ENCODE measurements at regions not wholly inside any gene's neighbourhood (a gene's known extent, or its start where the extent isn't known, plus 50 kb on each side); places are given as distances from the start of the nearest gene placed in this dataset.

DNA sequence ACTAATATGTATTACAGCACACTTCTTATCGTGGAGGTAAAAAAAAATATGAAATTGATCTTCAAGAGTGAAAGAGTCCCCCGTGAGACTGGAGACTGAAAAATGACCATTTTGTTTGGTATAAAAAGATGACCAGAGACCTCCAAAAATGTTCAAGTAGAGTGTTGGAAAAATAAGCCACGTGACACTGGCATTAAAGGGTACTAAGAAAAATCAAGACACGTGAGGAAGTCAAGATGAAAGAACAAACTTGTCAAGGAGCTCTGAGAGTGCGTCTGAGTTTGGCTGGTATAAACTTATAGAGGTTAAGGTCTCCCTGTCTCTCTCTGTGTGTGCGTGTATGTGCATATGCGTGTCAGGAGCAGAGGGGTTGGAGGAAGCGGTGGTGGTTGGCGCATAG lies 362.7 kb upstream of the COBL start:
- no peak for DNase-seq (ENCODE audit: low read depth)

DNA sequence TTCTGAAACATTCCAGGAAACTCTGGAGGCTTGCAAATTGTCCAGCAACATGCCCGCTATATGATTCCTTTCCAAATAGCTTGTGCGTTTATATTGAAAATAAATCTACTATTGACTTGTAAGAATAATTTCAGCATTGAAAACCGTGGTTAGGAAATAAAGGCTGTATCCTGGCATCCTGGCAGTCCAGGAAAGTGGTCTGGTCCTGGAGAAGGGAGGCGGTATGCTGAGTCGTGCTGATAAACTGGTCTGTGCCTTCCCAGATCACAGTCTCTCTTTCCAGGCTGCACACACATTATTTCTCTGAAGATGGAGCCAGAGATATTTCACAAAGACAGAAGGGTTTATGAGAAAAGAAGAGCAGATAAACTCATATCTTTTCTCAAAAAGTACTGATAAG lies 350.1 kb upstream of the COBL start:
- no peak for DNase-seq (ENCODE audit: low read depth)

DNA sequence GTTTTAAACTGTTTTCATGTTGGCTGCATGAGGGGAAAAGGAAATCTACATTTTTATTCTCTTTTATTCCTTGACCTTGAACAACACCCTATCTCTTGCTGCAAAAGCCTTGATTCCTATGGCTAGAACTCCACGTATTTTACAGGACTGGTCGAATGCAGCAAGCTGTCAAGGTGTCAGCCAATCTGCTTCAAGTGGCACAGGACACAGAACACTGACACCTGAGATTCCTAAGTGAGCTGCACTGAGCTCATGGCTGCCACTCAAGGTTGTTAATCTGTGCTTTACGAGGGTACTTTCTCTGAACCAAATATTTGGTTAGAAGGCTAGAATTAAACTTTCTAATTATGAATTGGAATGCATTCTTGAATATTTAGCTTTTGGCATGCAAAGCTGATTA lies 349.7 kb upstream of the COBL start:
- no peak for DNase-seq (ENCODE audit: low read depth)

DNA sequence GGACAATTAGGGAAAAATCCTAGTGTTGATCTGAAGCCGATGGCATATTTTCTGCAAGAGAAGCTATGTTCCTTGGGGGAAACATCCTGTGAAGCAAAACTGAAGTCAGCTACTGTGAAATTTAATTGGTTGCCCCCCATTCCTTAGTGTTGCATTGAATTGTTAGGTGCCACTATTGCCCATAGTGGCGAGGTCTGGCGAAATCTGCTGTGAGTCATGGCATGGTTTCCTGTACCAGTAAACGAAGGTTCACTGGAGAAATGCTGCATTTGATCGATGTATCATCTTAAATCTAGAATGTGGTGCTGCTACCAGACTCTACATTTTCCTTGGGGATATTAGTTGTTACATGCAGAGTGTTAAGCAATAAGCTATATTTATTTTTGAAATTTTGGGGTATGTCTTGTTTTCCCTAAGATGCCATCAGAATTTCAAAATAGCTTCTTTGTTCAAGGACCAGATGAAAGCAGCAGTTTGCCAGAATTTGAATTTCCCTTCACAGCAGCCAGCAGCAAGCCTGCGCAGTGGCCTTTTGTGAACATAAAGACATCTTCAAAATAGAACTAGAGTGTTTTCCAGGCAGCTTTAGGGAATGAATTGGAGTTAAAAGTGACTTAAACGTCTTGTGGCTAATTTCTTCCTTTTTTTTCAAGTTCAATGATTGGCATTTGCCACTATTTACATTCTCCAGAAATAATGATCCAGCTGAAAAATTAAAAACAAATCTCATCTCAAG lies 348.6 kb upstream of the COBL start:
- DNase-seq (ENCODE audit: low read depth): no peak

DNA sequence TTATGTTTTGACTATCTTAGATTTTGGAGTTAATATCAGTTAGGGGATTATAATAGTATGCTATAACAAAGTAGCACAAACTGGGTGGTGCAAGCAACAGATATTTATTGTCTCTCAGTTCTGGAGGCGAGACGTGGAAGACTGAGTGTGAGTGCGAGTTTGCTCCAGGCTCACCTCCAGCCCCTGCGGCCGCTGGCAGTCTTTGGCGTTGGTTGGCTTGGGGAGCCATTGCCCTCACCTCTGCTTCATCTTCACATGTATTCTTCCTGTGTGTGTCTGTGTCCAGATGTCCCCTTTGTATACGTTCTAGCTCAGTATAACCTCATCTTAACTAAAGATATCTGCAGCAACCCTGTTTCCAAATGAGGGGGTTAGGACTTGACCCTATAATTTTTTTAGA lies 343.9 kb upstream of the COBL start:
- no peak for DNase-seq (ENCODE audit: low read depth)

DNA sequence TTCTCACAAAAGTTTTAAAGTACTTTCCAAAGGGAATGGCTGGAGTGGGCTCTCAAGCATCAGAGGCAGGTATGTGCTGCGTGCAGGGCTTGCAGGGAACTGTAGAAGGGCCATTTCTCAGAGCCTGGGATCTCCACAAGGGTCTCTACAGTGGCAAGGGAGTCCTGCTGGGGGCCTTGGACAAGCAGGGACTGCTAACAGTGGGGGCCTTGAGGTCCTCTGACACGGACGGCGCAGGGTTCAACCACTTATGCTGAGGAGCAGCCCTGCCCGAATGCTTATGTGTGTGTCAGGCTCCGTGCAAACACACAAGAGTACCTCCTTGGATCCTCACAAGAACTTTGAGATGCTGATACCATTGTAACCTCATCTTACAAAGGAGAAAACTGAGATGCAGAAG lies 342.1 kb upstream of the COBL start:
- DNase-seq (ENCODE audit: low read depth): no peak

DNA sequence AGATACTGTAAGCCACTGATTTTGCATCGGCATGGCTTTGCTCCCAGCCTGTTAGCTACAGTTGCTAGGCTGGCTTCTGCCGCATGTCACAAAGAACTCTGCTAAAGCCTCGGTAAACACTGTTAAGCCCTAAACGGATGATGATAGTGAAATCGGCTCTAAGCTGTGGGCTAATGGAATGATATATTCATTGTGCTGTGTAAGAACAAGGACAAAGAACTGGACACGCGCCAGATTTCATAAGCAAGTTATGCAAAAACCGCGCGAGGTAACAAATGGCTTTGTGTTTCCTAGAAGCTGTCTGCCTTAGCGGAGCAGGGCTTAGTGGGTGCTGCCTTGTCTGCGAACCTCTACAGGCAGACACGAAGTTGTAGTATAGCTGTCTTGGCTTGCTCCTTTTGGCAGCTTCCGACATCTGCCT lies 331.3 kb upstream of the COBL start:
- peak; percentile 16 for DNase-seq (ENCODE audit: low read depth)

DNA sequence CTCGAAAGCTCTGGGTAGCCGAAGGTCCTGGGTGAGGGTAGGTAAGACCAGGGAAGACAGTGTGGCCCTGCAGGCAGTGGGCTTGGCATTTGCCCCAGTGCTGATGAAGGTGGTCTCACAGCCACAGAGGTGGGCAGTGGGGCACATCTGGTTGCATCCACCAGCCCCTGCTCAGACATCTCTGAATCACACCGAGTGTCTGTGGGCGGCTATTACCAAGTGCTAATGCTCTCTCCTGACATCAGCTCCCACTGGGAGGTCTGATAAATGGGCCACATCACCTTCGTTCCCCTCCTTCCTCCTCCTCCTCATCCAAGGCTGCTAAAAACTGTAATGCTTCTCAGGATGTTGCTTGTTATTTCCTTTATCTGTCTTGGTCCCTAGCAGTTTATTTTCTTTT lies 330.9 kb upstream of the COBL start:
- no peak for DNase-seq (ENCODE audit: low read depth)

DNA sequence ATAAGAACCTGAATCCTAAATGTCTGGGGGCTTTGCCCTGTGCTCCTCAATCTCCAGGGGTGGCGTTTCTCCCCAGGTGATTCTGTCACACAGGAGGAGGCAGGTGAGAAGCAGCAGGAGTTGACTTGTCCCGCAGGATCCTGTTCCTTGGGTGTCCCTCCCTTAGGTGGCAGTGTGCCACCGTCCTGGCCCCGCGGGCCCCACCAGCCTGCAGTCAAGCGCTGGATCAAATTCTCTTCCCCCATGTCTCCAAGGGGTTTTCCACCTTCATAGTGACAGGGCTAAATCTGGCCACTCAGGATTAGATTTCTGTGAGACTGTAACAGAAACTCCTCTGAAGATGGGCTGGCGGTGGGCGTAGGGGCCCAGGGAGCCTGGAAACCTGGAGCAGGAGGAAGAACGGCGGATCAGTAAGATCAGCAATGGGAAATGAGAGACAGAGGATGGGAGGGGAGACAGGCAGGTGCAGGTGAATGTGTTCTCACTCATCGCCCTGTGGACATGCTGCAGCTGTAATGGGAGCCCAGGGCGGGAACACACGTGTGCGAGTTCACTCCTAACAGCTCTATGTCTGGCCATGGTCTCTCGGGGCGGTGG lies 329.2 kb upstream of the COBL start:
- DNase-seq (ENCODE audit: low read depth): no peak

DNA sequence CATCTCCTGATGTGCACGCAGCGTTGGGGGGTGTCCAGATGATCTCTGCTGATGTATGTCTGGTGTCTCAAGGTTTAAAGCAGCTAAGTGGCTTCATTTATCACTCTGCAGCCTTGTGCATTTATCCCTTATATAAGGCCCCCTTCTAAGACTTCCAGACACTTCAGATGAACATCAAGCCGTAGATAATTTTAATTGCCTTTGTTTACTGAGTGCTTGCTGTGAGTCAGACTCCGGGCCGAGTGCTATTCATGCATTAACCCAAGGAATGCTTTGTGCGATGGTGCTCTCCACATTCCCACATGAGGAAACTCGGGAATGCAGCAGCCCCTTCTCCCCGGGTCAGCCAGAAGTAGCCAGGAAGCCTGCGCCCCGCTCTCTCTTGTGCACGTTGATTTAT lies 328.6 kb upstream of the COBL start:
- no peak for DNase-seq (ENCODE audit: low read depth)

DNA sequence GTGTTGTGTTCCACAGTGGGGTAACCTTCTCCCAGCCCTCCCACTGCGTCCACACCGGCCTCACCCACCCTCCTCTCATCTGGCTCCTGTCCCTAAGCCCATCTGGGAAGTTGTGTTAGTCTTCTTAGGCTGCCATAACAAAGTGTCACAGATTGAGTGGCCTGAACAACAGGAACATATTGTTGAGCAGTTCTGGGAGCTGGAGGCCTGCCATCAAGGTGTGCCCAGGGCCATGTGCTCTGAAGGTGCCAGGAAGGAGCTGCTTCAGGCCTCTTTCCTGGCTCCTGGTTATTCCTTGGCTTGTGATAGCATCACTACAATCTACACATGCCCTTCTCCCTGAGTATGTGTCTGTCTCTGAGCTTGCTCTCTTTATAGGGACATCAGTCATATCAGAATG lies 327.6 kb upstream of the COBL start:
- no peak for DNase-seq (ENCODE audit: low read depth)

DNA sequence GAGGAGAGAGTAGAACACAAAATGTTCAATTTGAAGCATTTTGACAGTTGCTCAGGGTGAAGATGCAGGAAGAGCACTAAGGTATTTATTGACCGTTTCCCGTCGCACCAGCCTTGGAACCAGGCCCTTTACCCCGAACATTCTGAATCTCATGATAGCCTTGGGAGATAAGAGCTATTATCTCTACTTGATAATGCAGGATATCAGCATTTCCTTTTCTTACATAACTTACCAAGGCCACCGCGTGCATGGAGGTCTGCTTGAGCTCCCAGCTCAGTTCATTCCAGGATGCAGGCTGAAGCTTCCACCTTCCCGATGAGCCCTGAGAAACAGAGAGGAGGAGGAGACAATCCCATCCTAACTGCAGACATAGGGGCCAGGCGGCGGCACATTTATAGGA lies 324.2 kb upstream of the COBL start:
- DNase-seq (ENCODE audit: low read depth): no peak

DNA sequence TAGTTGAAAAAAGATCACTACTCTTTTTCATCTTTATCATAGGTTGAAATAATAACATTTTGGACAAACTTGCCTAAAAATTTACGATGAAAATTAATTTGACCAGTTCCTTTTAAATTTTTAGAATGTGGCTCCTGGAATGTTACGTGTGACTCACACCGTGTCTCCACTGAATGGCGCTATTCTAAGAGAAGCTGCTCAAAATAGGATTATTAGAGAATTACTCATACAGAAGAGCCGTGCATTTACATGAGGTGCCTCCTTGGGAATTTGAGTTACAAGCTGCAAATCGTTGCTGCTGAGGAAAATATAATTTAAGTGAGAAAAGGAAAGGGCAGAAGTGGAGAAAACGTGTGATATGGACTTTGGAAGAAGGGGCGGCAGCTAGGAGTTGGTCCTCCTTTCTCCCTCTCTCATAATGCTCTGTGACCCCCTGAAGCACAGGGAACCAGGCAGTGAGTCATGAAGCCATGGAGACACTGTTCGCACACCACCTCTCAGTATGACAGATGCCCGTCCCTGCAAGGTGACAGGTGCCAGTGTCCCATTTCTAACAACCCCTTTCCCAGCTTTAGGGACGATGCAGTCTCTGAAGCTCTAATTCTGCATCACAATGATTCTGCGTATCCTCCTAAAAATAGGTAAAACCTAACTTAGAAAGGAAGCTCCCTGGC lies 323.2 kb upstream of the COBL start:
- no peak for DNase-seq (ENCODE audit: low read depth)

DNA sequence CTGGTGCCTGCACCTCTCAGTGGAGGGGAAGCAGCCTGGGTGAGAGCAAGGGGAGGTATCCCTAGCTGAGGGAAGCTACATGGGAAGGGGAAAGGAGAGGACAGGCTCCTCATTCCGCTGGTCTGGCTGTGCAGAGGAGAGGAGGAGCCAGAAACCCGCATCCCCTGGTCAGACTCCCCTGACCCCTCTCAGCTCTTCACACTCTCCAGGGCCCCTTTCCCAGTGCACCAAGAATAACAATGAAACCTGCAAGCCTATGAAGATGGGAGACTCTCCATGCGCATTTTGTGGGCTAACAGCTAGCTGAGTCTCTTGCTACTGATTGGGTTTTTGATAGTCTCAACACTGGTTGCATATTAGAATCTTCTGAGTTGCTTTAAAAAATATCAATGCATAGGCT lies 319.9 kb upstream of the COBL start:
- DNase-seq (ENCODE audit: low read depth): no peak

DNA sequence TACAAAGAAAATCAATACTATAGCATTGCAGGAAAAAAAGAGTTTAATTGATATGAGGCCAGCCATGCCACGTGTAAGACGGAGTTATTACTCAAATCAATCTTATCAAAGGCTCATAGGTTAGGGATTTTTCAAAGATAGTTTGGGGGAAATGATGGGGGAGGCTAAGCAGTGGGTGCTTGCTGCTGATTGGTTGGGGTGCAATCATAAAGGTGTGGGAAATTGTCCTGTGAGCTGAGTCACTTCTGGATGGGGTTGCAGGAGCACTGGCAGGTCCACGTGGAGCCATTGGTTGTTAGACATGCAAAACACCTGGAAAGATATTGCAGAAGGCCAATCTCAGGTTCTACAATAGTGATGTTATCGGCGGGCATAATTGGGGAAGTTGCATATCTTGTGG lies 319.2 kb upstream of the COBL start:
- no peak for DNase-seq (ENCODE audit: low read depth)

DNA sequence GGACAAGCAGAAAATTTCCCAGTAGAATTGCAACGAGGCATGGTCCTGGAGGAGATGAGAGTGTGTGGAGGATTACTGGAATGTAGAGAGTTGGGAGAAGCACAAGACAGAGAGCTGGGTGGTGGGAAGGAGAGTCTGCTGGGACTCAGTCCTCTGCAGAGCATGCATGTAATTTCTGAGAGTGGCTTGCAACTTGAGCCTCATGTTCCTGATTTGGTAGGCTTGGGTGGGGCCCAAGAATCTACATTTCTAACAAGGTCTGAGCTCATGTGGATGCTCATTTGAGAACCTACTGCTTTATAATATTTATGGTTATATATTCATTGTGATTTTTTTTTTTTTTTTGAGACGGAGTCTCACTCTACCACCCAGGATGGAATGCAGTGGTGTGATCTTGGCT lies 317.9 kb upstream of the COBL start:
- no peak for DNase-seq (ENCODE audit: low read depth)

DNA sequence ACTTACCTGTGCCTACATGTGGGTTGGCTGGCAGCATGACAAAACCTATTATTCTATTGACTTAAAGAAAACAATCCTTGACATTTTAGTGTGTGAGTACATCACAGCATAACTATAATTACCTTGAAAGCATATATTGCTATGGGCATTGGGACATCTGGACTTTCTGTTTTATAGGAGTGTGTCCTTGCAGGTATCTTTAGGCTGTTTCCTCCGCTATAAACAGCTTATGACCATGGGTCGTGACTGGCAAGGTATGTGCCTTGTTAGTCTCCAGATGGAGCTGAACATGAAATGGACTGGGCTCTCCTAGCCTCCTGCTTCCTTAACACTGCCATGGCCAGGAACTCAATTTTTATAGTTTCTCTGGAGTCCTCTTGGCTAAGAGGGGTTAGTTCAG lies 317.4 kb upstream of the COBL start:
- DNase-seq (ENCODE audit: low read depth): no peak

DNA sequence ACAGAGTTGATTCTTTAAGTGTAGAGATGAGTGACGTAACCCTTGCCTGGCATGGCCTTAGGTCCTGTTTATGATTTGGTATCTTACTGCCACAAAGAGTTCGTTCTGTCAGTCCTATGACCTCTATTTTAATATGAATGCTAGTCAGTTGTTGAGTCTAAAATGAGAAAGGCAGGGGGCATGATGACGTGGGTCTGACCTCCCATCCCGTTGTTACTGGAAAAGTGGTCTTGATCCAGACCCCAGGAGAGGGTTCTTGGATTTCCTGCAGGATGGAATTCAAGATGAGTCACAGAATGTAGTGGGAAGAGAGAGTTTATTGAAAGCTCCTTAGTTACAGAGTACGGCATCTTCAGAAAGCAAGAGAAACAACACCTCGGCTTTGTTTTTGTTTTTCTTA lies 317.0 kb upstream of the COBL start:
- no peak for DNase-seq (ENCODE audit: low read depth)

DNA sequence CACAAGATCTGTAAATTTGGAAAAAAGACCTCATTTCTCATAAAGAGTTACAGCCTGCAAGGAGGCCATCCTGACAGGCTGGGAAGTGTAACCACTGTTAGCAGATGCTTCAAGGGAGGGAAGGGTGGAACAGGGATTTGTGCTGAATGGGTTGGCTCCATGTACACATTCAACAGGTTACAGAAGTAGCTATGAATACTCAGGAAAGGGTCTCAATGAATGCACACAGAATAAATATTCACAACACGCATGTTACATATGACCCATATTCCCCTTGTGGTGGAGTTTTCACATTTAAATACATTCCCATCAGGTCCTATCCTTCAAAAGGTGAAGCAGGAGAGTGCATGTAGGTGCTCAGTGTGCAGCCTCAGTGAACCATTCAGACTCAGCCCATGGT lies 316.4 kb upstream of the COBL start:
- DNase-seq (ENCODE audit: low read depth): no peak

DNA sequence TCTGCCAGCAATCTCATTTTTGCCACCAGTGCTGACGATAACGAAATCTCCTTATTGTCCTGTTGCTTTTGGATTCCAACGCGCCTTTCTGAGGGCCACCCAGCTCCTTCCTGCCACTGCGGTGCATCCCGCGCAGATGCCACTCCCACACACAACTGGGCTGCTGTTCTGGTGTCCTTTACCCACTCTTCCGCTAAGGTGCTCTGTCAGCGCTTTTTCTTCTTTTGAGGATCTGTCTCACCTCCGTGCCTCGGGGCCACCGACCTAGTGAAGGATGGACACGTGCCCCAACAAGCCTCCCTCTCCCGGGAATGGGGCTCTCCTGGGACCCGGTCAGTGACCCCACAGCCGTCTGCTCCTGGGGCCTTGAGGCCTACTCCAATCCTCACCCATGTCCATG lies 314.3 kb upstream of the COBL start:
- DNase-seq (ENCODE audit: low read depth): no peak

DNA sequence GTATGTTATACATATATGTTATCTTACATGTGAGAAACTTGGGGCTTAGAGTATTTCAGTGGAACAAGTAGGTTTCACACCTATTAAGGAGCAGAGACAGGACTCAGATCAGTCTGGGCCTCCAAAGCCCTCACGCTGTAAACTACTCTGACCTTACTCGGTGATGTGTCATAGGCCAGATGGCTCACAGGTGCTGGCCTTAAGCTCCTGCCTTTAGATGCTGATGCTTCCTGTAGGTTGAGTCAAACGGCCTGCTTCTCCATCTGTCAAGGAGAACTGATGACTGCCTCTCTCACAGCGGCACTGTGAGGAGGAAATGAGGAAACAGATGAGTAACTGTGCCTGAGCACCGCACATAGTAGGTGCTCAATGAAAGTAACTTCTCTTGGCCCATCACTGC lies 312.6 kb upstream of the COBL start:
- no peak for DNase-seq (ENCODE audit: low read depth)

DNA sequence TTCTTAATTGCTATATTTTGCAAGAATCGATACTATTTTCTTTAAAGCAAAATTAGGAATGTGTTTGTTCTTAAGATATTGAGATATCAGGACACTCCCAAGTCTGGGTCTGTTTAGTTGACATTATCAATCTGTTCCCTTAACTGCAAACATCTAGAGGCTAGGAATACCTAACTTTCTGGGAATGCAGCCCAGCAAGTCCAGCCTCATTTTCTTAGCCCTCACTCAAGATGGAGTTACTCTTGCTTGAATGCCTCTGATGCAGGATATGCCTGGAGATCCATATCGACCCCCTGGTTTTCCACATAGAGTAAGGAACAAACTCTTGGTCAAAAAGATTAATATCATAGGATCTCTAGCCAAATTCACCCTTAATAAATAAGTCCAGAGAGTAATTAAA lies 305.3 kb upstream of the COBL start:
- DNase-seq (ENCODE audit: low read depth): no peak

DNA sequence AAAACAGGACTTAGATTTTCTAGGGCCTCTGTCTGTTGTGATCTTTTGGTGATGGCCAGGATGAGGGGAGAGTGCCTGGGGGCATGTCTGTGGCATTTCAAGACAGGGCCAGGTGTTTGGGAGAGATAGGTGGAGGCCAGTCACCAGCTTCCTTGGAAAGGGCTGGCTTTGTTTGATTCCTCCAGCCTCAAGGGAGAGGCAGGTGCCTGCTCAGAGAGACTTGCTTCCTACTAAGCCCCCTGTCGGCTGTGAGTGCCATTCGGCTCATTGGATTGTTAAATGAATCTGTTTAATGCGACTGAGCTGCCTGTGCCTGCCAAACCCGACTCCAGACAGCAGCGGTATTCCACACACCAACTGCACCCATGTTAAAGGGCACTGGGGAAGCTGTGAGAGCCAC lies 304.1 kb upstream of the COBL start:
- no peak for DNase-seq (ENCODE audit: low read depth)

DNA sequence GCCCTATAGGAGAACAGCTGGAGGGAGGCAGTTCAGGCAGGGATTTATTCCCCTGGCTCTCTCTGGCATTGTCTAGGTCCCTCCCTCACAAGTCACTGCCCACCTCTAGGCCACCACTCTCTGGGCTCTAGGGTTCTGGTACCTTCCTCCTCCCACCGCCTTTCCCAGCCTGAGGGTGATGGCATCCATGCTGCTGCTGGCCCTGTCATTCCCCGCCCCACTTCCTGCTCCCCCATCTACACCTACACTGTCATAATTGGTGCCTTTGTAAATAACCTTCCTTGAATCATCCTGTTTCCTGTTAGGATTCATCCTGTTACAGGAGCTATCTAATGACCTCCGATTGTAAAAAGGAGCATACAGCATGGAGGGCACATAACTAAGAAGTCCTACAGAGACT lies 303.3 kb upstream of the COBL start:
- no peak for DNase-seq (ENCODE audit: low read depth)
